ENCODE measurements at regions not wholly inside any gene's neighbourhood (a gene's known extent, or its start where the extent isn't known, plus 50 kb on each side); places are given as distances from the start of the nearest gene placed in this dataset.

- no peak for TF ChIP-seq SUZ12 (IDR thresholded peaks at IDR 0.05; ENCODE audit: extremely low read depth, insufficient read depth, insufficient read length)
- TF ChIP-seq YY1 (IDR thresholded peaks at IDR 0.05; ENCODE audit: insufficient read depth, insufficient read length): no peak
- no peak for TF ChIP-seq ZNF274 (IDR thresholded peaks at IDR 0.05; ENCODE audit: low read depth, low read length)
These were observed 207.9 kb upstream of the UFM1 start for GRCh38 chr13:38141792-38142191.
